ENCODE measurements at regions not wholly inside any gene's neighbourhood (a gene's known extent, or its start where the extent isn't known, plus 50 kb on each side); places are given as distances from the start of the nearest gene placed in this dataset.
"Not testable (repeated sequence)": the region's sequence is repeated elsewhere in the genome, so short reads cannot be mapped to it uniquely, and the experiment has no call there.

DNA sequence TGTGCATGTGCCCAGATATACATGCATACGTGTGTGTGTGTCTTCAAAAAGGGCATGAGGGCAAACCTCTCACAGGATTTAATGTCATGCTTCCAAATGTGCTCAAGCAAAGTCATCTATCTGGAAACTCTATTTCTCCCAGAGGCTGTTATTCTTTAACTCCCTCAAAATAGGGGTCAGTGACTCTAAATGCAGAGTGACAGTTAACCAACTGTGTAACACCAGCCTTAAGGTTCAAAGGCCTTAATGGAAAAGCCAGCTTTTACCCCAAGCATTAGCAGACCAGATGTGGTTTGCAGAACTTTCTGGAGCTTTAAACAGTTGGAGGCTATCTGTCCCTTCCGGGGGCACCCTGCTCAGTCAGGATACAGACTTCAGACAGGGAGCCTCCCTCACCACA, 70.4 kb upstream of the SLC7A14 start:
- no peak for TF ChIP-seq EZH2 (optimal IDR thresholded peaks at IDR 0.05; ENCODE audit: low read depth, low read length)
- no peak for TF ChIP-seq EZH2phosphoT487 (IDR thresholded peaks at IDR 0.05; ENCODE audit: low read length)
- TF ChIP-seq, protein P1, sequence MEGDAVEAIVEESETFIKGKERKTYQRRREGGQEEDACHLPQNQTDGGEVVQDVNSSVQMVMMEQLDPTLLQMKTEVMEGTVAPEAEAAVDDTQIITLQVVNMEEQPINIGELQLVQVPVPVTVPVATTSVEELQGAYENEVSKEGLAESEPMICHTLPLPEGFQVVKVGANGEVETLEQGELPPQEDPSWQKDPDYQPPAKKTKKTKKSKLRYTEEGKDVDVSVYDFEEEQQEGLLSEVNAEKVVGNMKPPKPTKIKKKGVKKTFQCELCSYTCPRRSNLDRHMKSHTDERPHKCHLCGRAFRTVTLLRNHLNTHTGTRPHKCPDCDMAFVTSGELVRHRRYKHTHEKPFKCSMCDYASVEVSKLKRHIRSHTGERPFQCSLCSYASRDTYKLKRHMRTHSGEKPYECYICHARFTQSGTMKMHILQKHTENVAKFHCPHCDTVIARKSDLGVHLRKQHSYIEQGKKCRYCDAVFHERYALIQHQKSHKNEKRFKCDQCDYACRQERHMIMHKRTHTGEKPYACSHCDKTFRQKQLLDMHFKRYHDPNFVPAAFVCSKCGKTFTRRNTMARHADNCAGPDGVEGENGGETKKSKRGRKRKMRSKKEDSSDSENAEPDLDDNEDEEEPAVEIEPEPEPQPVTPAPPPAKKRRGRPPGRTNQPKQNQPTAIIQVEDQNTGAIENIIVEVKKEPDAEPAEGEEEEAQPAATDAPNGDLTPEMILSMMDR (IDR thresholded peaks at IDR 0.05; ENCODE audit: low read length), result no peak
- Histone ChIP-seq H2AFZ (ENCODE audit: low read length) (no peak overlapping the region), H3K4me1 (ENCODE audit: low read length) (peaks cover 22% of the 10 kb centered on the region), H3K9me2 (replicated peaks; ENCODE audit: insufficient read depth, low read length) (no peaks in the 10 kb centered on the region), H3K27me3 (replicated peaks; ENCODE audit: insufficient read depth, low read length) (no peaks in the 10 kb centered on the region), H4K20me1 (ENCODE audit: insufficient read depth, low read length) (no peaks in the 10 kb centered on the region), H3K4me3 (ENCODE audit: low read length) (no peak overlapping the region), H3K27ac (ENCODE audit: low read length) (no peak overlapping the region), H3K9ac (ENCODE audit: low read length) (no peak overlapping the region), H3K79me2 (ENCODE audit: low read length) (no peaks in the 10 kb centered on the region), H3K4me2 (ENCODE audit: low read depth, low read length) (no peak overlapping the region), H3K9me3 (replicated peaks; ENCODE audit: insufficient read depth, low read length) (no peaks in the 10 kb centered on the region), H3K36me3 (replicated peaks; ENCODE audit: insufficient read depth, low read length) (no peaks in the 10 kb centered on the region), H3F3A (ENCODE audit: insufficient read depth, low read length) (0 out of 2 replicates have a peak, but pooled peaks cover 3% of the 10 kb centered on the region)
- DNase-seq, result no peak

DNA sequence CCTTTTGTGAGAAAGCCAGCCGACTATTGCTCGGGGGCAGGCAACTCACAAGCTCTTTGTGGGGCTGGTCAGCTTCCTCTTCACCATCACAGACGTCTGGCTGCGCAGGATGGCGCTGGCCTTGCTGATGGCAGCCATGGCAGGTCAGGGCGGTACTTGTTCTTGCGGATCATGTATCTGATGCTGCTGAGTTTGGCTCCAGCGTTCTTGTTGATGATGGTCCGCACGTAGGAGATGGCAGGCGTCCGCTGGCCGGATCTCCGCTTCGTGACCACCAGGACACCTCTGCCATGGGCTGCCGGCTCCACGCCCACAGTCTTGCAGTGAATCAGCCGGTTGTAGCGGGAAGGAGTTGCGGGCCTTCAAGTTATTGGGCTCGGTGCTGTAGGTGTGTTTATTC, 67.9 kb upstream of the SLC7A14 start:
- Histone ChIP-seq H3K9me2 (replicated peaks; ENCODE audit: insufficient read depth, low read length) (no peaks in the 10 kb centered on the region), H3F3A (ENCODE audit: insufficient read depth, low read length) (0 out of 2 replicates have a peak, but pooled peaks cover 3% of the 10 kb centered on the region), H2AFZ (ENCODE audit: low read length) (no peak overlapping the region), H3K9me3 (replicated peaks; ENCODE audit: insufficient read depth, low read length) (no peaks in the 10 kb centered on the region), H3K4me1 (ENCODE audit: low read length) (peaks cover 22% of the 10 kb centered on the region), H3K27ac (ENCODE audit: low read length) (no peak overlapping the region), H4K20me1 (ENCODE audit: insufficient read depth, low read length) (no peaks in the 10 kb centered on the region), H3K9ac (ENCODE audit: low read length) (no peak overlapping the region), H3K4me2 (ENCODE audit: low read depth, low read length) (no peak overlapping the region), H3K79me2 (ENCODE audit: low read length) (no peaks in the 10 kb centered on the region), H3K27me3 (replicated peaks; ENCODE audit: insufficient read depth, low read length) (no peaks in the 10 kb centered on the region), H3K36me3 (replicated peaks; ENCODE audit: insufficient read depth, low read length) (no peaks in the 10 kb centered on the region), H3K4me3 (ENCODE audit: low read length) (no peak overlapping the region)
- TF ChIP-seq, protein P1 (IDR thresholded peaks at IDR 0.05; ENCODE audit: low read length), result no peak
- TF ChIP-seq EZH2phosphoT487 (IDR thresholded peaks at IDR 0.05; ENCODE audit: low read length) (no peak), EZH2 (optimal IDR thresholded peaks at IDR 0.05; ENCODE audit: low read depth, low read length) (no peak)
- DNase-seq, result no peak

DNA sequence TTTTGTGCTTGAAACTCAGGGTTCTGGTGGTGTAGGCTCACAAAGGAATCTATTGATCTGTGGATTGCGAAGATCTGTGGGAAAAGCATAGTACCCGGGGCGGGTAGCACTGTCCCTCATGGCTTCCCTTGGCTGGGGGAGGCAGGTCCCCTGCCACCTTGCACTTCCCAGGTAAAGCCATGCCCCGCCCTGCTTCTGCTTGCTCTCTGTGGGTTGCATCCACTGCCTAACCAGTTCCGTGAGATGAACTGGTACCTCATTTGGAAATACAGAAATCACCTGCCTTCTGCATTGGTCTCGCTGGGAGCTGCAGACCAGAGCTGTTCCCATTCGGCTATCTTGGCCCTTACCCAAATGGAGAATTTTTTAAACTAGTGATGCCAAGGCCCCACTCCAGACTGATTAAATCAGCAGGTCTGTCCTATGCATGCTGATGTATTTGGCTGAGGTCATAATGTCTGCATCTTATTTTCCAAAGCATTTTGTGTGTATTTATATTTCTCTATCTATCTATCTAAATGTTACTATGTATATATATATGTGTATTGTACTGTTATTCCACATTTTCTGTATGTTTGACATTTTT, 65.5 kb upstream of the SLC7A14 start:
- Histone ChIP-seq H3K36me3 (replicated peaks; ENCODE audit: insufficient read depth, low read length) (no peaks in the 10 kb centered on the region), H3K9me3 (replicated peaks; ENCODE audit: insufficient read depth, low read length) (no peaks in the 10 kb centered on the region), H3K4me2 (ENCODE audit: low read depth, low read length) (no peak overlapping the region), H3K9me2 (replicated peaks; ENCODE audit: insufficient read depth, low read length) (no peaks in the 10 kb centered on the region), H3K27ac (ENCODE audit: low read length) (no peak overlapping the region), H2AFZ (ENCODE audit: low read length) (no peak overlapping the region), H3F3A (ENCODE audit: insufficient read depth, low read length) (no peaks in the 10 kb centered on the region), H3K9ac (ENCODE audit: low read length) (no peak overlapping the region), H3K4me3 (ENCODE audit: low read length) (no peak overlapping the region), H3K27me3 (replicated peaks; ENCODE audit: insufficient read depth, low read length) (no peaks in the 10 kb centered on the region), H4K20me1 (ENCODE audit: insufficient read depth, low read length) (no peaks in the 10 kb centered on the region), H3K4me1 (ENCODE audit: low read length) (0 out of 2 replicates have a peak, but pooled peaks cover under 1% of the 10 kb centered on the region), H3K79me2 (ENCODE audit: low read length) (no peaks in the 10 kb centered on the region)
- no peak for DNase-seq
- TF ChIP-seq EZH2phosphoT487 (IDR thresholded peaks at IDR 0.05; ENCODE audit: low read length), result no peak
- TF ChIP-seq, protein P1 (IDR thresholded peaks at IDR 0.05; ENCODE audit: low read length), result no peak
- TF ChIP-seq EZH2 (optimal IDR thresholded peaks at IDR 0.05; ENCODE audit: low read depth, low read length), result no peak

DNA sequence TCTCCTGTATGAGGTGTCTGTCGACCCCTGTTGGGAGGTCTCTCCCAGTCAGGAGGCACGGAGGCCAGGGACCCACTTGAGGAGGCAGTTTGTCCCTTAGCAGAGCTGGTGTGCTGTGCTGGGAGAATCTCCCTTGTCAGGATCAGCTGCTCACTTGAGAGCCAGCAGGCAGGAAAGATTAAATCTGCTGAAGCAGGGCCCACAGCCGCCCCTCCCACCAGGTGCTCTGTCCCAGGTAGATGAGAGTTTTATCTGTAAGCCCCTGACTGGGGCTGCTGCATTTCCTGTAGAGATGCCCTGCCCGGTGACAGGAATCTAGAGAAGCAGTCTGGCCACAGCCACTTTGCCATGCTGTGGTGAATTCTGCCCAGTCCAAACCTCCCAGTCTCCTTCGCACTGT, 64.7 kb upstream of the SLC7A14 start:
- DNase-seq; H3K4me3 ChIP-seq (ENCODE audit: low read length); H3K4me2 ChIP-seq (ENCODE audit: low read depth, low read length); H3K9me3 ChIP-seq (replicated peaks; ENCODE audit: insufficient read depth, low read length); H3K9ac ChIP-seq (ENCODE audit: low read length); H3K9me2 ChIP-seq (replicated peaks; ENCODE audit: insufficient read depth, low read length); H3F3A ChIP-seq (ENCODE audit: insufficient read depth, low read length); H3K36me3 ChIP-seq (replicated peaks; ENCODE audit: insufficient read depth, low read length); H3K79me2 ChIP-seq (ENCODE audit: low read length); H3K4me1 ChIP-seq (ENCODE audit: low read length); H3K27me3 ChIP-seq (replicated peaks; ENCODE audit: insufficient read depth, low read length); H2AFZ ChIP-seq (ENCODE audit: low read length); H3K27ac ChIP-seq (ENCODE audit: low read length); H4K20me1 ChIP-seq (ENCODE audit: insufficient read depth, low read length): not testable (repeated sequence)

Data from MM.1S (cell line).